ENCODE measurements at regions not wholly inside any gene's neighbourhood (a gene's known extent, or its start where the extent isn't known, plus 50 kb on each side); places are given as distances from the start of the nearest gene placed in this dataset.

- no peak for DNase-seq (ENCODE audit: low read depth)
- TF ChIP-seq CTCF (IDR thresholded peaks at IDR 0.05; ENCODE audit: insufficient read depth, low read depth, low read length) = no peak
- Histone ChIP-seq H3K4me3 (ENCODE audit: low read depth, low read length) (no peak overlapping the region), H3K36me3 (ENCODE audit: control insufficient read depth, insufficient read depth, low read length) (no peaks in the 10 kb centered on the region), H3K27me3 (ENCODE audit: control insufficient read depth, insufficient read depth, low read length) (no peaks in the 10 kb centered on the region)
- ChIA-PET POLR2A (no interaction called here), CTCF (no interaction called here)
Observed at GRCh38 chr16:31745900-31746299, 127.7 kb upstream of the ZNF267 start.

DNA sequence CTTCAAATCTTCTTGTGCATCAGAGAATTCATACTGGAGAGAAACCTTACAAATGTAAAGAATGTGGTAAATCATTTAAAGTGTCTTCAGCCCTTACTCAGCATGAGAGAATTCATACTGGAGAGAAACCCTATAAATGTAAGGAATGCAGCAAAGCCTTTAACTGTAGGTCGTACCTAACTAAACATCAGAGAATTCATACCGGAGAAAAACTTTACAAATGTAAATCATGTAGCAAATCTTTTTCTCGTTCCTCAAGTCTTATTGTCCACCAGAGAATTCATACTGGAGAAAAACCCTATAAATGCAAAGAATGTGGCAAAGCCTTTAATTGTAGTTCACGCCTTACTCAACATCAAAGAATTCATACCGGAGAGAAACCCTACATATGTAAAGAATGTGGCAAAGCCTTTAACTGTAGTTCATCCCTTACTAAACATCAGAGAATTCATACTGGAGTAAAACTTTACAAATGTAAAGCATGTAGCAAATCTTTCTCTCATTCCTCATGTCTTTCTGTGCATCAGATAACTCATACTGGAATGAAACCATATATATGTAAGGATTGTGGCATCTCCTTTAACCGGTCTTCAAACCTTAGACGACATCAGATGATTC, 118.5 kb upstream of the ZNF267 start:
- ChIA-PET CTCF (no interaction called here), POLR2A (no interaction called here)
- no peak for DNase-seq (ENCODE audit: low read depth)
- Histone ChIP-seq H3K27me3 (ENCODE audit: control insufficient read depth, insufficient read depth, low read length) (no peaks in the 10 kb centered on the region), H3K4me3 (ENCODE audit: low read depth, low read length) (no peak overlapping the region), H3K36me3 (ENCODE audit: control insufficient read depth, insufficient read depth, low read length) (no peaks in the 10 kb centered on the region; the same call in 1 of the 2 replicates)
- no peak for TF ChIP-seq CTCF (IDR thresholded peaks at IDR 0.05; ENCODE audit: insufficient read depth, low read depth, low read length)

- POLR2A ChIA-PET = no interaction called here
Observed at GRCh38 chr16:31764103-31764502, 109.5 kb upstream of the ZNF267 start.

DNA sequence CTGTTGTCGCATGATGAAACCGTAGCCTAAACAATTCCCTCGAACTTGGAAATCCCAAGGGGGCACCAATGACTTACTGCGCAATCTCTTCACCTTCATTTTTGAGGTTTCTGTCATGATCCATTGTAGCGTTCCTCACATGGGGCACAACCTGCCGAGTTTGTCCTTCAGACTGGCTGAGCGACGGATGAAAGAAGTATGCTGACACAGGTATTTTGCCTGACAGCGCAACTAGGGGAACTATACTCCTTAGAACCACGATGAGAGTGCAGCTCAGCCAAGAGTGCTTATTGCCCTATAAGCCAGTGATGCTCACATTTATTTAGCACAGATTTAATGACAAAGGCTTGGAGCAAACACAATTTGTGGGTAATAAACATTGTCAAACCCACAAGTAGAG, 106.3 kb upstream of the ZNF267 start:
- Histone ChIP-seq H3K36me3 (ENCODE audit: control insufficient read depth, insufficient read depth, low read length) (no peaks in the 10 kb centered on the region), H3K4me3 (ENCODE audit: low read depth, low read length) (no peak overlapping the region), H3K27me3 (ENCODE audit: control insufficient read depth, insufficient read depth, low read length) (no peaks in the 10 kb centered on the region)
- TF ChIP-seq CTCF (IDR thresholded peaks at IDR 0.05; ENCODE audit: insufficient read depth, low read depth, low read length) = no peak
- ChIA-PET POLR2A (no interaction called here), CTCF (no interaction called here)
- no peak for DNase-seq (ENCODE audit: low read depth)

More at GRCh38 chr16:31764103-31764502, 109.5 kb upstream of the ZNF267 start:
- TF ChIP-seq CTCF (IDR thresholded peaks at IDR 0.05; ENCODE audit: insufficient read depth, low read depth, low read length) = no peak
- no peak for DNase-seq (ENCODE audit: low read depth)
- H3K27me3 ChIP-seq (ENCODE audit: control insufficient read depth, insufficient read depth, low read length) = no peaks in the 10 kb centered on the region
- H3K4me3 ChIP-seq (ENCODE audit: low read depth, low read length) = no peak overlapping the region
- peaks cover 2% of the 10 kb centered on the region; the same call in 1 of the 2 replicates for H3K36me3 ChIP-seq (ENCODE audit: control insufficient read depth, insufficient read depth, low read length)
- CTCF ChIA-PET = interaction anchor here (1.8 kb wide), 1 partner anchor 9 kb away, joined by 4 read pairs; no protein-coding TSS in a partner anchor

DNA sequence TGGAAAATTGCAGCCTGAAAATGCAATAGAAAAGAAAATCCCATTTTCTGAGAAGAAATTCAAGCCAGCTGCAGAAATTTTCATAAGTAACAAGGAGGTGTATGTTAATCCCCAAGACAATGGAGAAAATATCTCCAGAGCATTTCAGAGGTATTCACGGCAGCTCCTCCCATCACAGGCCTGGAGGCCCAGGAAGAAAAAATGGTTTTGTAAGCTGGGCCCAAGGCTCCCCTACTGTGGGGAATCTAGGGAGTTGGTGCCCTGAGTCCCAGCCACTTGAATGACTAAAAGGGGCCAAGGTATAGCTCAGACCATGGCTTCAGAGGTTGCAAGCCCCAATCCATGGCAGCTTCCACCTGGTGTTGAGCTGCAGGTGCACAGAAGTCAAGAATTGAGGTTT, 93.3 kb upstream of the ZNF267 start:
- DNase-seq (ENCODE audit: low read depth) = no peak
- Histone ChIP-seq H3K4me3 (ENCODE audit: low read depth, low read length) (no peak overlapping the region), H3K36me3 (ENCODE audit: control insufficient read depth, insufficient read depth, low read length) (no peaks in the 10 kb centered on the region), H3K27me3 (ENCODE audit: control insufficient read depth, insufficient read depth, low read length) (no peaks in the 10 kb centered on the region)
- POLR2A ChIA-PET = no interaction called here
- CTCF ChIA-PET = interaction anchor here (0.6 kb wide), 1 partner anchor 825 kb away, joined by 3 read pairs; no protein-coding TSS in a partner anchor
- no peak for TF ChIP-seq CTCF (IDR thresholded peaks at IDR 0.05; ENCODE audit: insufficient read depth, low read depth, low read length)
